Endodermal cell (in vitro differentiated cells): ENCODE measurements at regions not wholly inside any gene's neighbourhood (a gene's known extent, or its start where the extent isn't known, plus 50 kb on each side); places are given as distances from the start of the nearest gene placed in this dataset.

Experiments used
- DNase-seq: peaks from one replicate; pipeline ENCODE4 v3.0.0-alpha.2; 2017
- H3K27ac ChIP-seq: 2 replicates; pipeline ENCODE4 v1.5.1; 2013; ENCODE audit warnings: mild to moderate bottlenecking, low read depth, low read length, moderate library complexity
- H3K27me3 ChIP-seq: 2 replicates; pipeline ENCODE4 v1.6.1; 2013; ENCODE audit warnings: mild to moderate bottlenecking, low read length, moderate library complexity; ENCODE audit not compliant: insufficient read depth, control insufficient read depth, poor library complexity, severe bottlenecking
- H3K36me3 ChIP-seq: 2 replicates; pipeline ENCODE4 v1.7.0; 2013; ENCODE audit warnings: mild to moderate bottlenecking, low read length, moderate library complexity; ENCODE audit not compliant: control insufficient read depth, insufficient read depth
- H3K4me1 ChIP-seq: one replicate; pipeline ENCODE4 v1.7.0; 2013; ENCODE audit warnings: low read length; ENCODE audit not compliant: control insufficient read depth, insufficient read depth
- H3K4me3 ChIP-seq: 2 replicates; pipeline ENCODE4 v1.5.1; 2013; ENCODE audit warnings: mild to moderate bottlenecking, low read length, moderate library complexity
- H3K9ac ChIP-seq: 2 replicates; pipeline ENCODE4 v1.6.1; 2013; ENCODE audit warnings: mild to moderate bottlenecking, low read length, moderate library complexity; ENCODE audit not compliant: poor library complexity, severe bottlenecking; ENCODE audit errors: extremely low read depth
- H3K9me3 ChIP-seq: 2 replicates; pipeline ENCODE4 v1.6.1; 2013; ENCODE audit warnings: mild to moderate bottlenecking, low read length, moderate library complexity; ENCODE audit not compliant: control insufficient read depth
- H3K27ac Mint-ChIP-seq: 2 replicates; pipeline ENCODE4 v1.8.0; 2020; ENCODE audit warnings: mixed read lengths
- H3K27me3 Mint-ChIP-seq: 2 replicates; pipeline ENCODE4 v1.8.0; 2021; ENCODE audit warnings: mild to moderate bottlenecking, mixed read lengths; ENCODE audit not compliant: insufficient read depth
- H3K36me3 Mint-ChIP-seq: 2 replicates; pipeline ENCODE4 v1.8.0; 2020; ENCODE audit warnings: low read depth, mixed read lengths
- H3K4me1 Mint-ChIP-seq: 2 replicates; pipeline ENCODE4 v1.8.0; 2020; ENCODE audit warnings: mixed read lengths
- H3K4me3 Mint-ChIP-seq: 2 replicates; pipeline ENCODE4 v1.8.0; 2020; ENCODE audit warnings: mild to moderate bottlenecking, moderate library complexity, mixed read lengths
- H3K9me3 Mint-ChIP-seq: 2 replicates; pipeline ENCODE4 v1.8.0; 2020; ENCODE audit warnings: mild to moderate bottlenecking, mixed read lengths
- WGBS, 2 experiments: methylation state at CpG; one replicate each; pipeline versions ENCODE4 v1.1.5 to v1.1.7; 2013; ENCODE audit warnings: missing lambda C conversion rate in 2 of 2, mixed read lengths in 1 of 2; ENCODE audit not compliant: insufficient coverage in 1 of 2, insufficient read length in 1 of 2; 5-methylcytosine and 5-hydroxymethylcytosine counted together
- TF ChIP-seq, protein P1 (sequence below): fragments of 200-600 bp; sonication (generic); conservative IDR thresholded peaks from 2 replicates; pipeline ENCODE4 v1.5.0; 2021; ENCODE audit warnings: antibody characterized with exemption, mild to moderate bottlenecking

DNA sequence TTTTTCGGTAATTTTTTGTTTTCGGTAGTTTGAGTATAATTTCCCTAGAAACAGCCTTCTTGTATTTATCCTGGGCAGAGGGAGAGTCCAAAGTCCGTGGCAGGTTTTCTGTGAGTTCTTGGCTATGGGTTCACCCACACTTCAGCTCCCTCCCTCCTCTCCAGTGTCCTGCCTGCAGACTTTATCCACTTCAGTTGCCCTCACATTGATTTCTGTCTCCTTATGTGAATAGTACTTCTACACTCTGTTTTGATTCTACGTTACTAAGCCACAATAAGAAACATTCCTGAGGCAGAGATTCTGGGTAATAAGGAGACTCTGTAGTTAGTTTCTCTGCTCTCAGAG, 868.6 kb downstream of the METTL15 start:
- no peaks in the 10 kb centered on the region for H3K4me1 ChIP-seq
- TF ChIP-seq, protein P1, sequence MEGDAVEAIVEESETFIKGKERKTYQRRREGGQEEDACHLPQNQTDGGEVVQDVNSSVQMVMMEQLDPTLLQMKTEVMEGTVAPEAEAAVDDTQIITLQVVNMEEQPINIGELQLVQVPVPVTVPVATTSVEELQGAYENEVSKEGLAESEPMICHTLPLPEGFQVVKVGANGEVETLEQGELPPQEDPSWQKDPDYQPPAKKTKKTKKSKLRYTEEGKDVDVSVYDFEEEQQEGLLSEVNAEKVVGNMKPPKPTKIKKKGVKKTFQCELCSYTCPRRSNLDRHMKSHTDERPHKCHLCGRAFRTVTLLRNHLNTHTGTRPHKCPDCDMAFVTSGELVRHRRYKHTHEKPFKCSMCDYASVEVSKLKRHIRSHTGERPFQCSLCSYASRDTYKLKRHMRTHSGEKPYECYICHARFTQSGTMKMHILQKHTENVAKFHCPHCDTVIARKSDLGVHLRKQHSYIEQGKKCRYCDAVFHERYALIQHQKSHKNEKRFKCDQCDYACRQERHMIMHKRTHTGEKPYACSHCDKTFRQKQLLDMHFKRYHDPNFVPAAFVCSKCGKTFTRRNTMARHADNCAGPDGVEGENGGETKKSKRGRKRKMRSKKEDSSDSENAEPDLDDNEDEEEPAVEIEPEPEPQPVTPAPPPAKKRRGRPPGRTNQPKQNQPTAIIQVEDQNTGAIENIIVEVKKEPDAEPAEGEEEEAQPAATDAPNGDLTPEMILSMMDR: no peak
- H3K4me3 Mint-ChIP-seq: no peak overlapping the region
- H3K36me3 Mint-ChIP-seq: no peaks in the 10 kb centered on the region
- H3K36me3 ChIP-seq: no peaks in the 10 kb centered on the region
- 91 to 93% methylated on average over 2 to 3 of the region's 4 CpGs for WGBS, 2 experiments
- no peak overlapping the region for H3K27ac Mint-ChIP-seq
- H3K27me3 Mint-ChIP-seq: peaks cover 3% of the 10 kb centered on the region
- no peak overlapping the region for H3K4me3 ChIP-seq
- no peak for DNase-seq
- no peaks in the 10 kb centered on the region for H3K27me3 ChIP-seq
- H3K9me3 Mint-ChIP-seq: peaks cover 3% of the 10 kb centered on the region
- no peaks in the 10 kb centered on the region for H3K9me3 ChIP-seq
- H3K9ac ChIP-seq: no peak overlapping the region
- no peak overlapping the region for H3K27ac ChIP-seq
- peaks cover 24% of the 10 kb centered on the region for H3K4me1 Mint-ChIP-seq

- Histone ChIP-seq H3K4me1 (no peaks in the 10 kb centered on the region), H3K9ac (no peak overlapping the region), H3K9me3 (no peaks in the 10 kb centered on the region), H3K36me3 (no peaks in the 10 kb centered on the region), H3K27ac (no peak overlapping the region), H3K27me3 (no peaks in the 10 kb centered on the region), H3K4me3 (no peak overlapping the region)
- peaks cover 3% of the 10 kb centered on the region for H3K9me3 Mint-ChIP-seq
- H3K27ac Mint-ChIP-seq: no peak overlapping the region
- H3K4me1 Mint-ChIP-seq: peaks cover 20% of the 10 kb centered on the region
- H3K27me3 Mint-ChIP-seq: peaks cover 5% of the 10 kb centered on the region
- DNase-seq: no peak
- no peak overlapping the region for H3K4me3 Mint-ChIP-seq
- no peaks in the 10 kb centered on the region for H3K36me3 Mint-ChIP-seq
- TF ChIP-seq, protein P1: no peak
- 94 to 96% methylated on average over 8 to 10 of the region's 10 CpGs for WGBS, 2 experiments
Measured at GRCh38 chr11:28976012-28976800, 868.0 kb downstream of the METTL15 start.

- no peaks in the 10 kb centered on the region for H3K36me3 Mint-ChIP-seq
- Histone ChIP-seq H3K27ac (no peak overlapping the region), H3K9me3 (no peaks in the 10 kb centered on the region), H3K27me3 (no peaks in the 10 kb centered on the region), H3K9ac (no peak overlapping the region), H3K4me1 (no peaks in the 10 kb centered on the region), H3K36me3 (no peaks in the 10 kb centered on the region), H3K4me3 (no peak overlapping the region)
- peaks cover 34% of the 10 kb centered on the region for H3K27me3 Mint-ChIP-seq
- H3K4me1 Mint-ChIP-seq: peaks cover 24% of the 10 kb centered on the region
- TF ChIP-seq, protein P1: no peak
- peak; percentile 60 for DNase-seq
- peak overlapping the region; percentile 26 for H3K4me3 Mint-ChIP-seq
- H3K27ac Mint-ChIP-seq: no peak overlapping the region
- no peaks in the 10 kb centered on the region for H3K9me3 Mint-ChIP-seq
Measured at GRCh38 chr11:28969832-28970231, 861.6 kb downstream of the METTL15 start.
